Endothelial cell of umbilical vein (primary cell): ENCODE measurements at regions not wholly inside any gene's neighbourhood (a gene's known extent, or its start where the extent isn't known, plus 50 kb on each side); places are given as distances from the start of the nearest gene placed in this dataset.

Source experiments
- BruUV-seq: library from RNA; stranded (reverse); fragments of 400-500 nt; replicated peaks from 2 replicates; lab custom pipeline; 2021; lab: Mats Ljungman, UMichigan
- CTCF ChIA-PET: fragments of 300-600, 350-600 bp; sonication (Branson Sonifier 250); formaldehyde crosslinking; loops from one replicate; lab custom pipeline; 2021; ENCODE audit warnings: antibody characterized with exemption, inconsistent platforms; lab: Charles Lee
- POLR2A ChIA-PET: fragments of 300-600, 350-600 bp; sonication (Branson Sonifier 250); formaldehyde crosslinking; loops from one replicate; lab custom pipeline; 2021; ENCODE audit warnings: antibody characterized with exemption, inconsistent platforms; lab: Charles Lee
- DNase-seq: peaks from one replicate; pipeline ENCODE4 v3.0.0-alpha.2; 2011; ENCODE audit warnings: low read depth, low spot score
- FAIRE-seq: peaks from 2 replicates; lab custom pipeline; 2011; peaks lifted over from hg19 to GRCh38; lab: Jason Lieb, UNC
- H2AFZ ChIP-seq: 2 replicates; pipeline ENCODE4 v1.6.0; 2012; ENCODE audit warnings: low read depth, low read length, control low read depth, inconsistent platforms
- H3K27ac ChIP-seq: 2 replicates; pipeline ENCODE4 v1.5.1; 2011; ENCODE audit warnings: low read depth, mild to moderate bottlenecking, control low read depth, low read length, moderate library complexity; ENCODE audit not compliant: insufficient read depth
- H3K27me3 ChIP-seq, 2 experiments: 2 replicates each; pipeline versions ENCODE4 v1.6.0 to v1.6.1; 2011; ENCODE audit warnings: low read length in 2 of 2, mixed read lengths in 1 of 2; ENCODE audit not compliant: control insufficient read depth in 2 of 2, insufficient read depth in 2 of 2
- H3K36me3 ChIP-seq, 2 experiments: 2 replicates in 1 of 2; 3 replicates in 1 of 2; pipeline ENCODE4 v1.5.1; 2011; ENCODE audit warnings: low read length in 2 of 2, mild to moderate bottlenecking in 1 of 2, moderate library complexity in 1 of 2; ENCODE audit not compliant: control insufficient read depth in 2 of 2, insufficient read depth in 2 of 2; ENCODE audit errors: extremely low read depth in 1 of 2
- H3K4me1 ChIP-seq: 3 replicates; pipeline ENCODE4 v1.5.1; 2011; ENCODE audit warnings: mild to moderate bottlenecking, low read length; ENCODE audit not compliant: control insufficient read depth, insufficient read depth; ENCODE audit errors: extremely low read depth
- H3K4me2 ChIP-seq: 2 replicates; pipeline ENCODE4 v1.6.1; 2011; ENCODE audit warnings: low read length, control low read depth, mixed read lengths; ENCODE audit not compliant: insufficient read depth
- H3K4me3 ChIP-seq, 3 experiments: fragments of 200-600 bp in 1 of 3; sonication (generic), shearing (Covaris generic) in 1 of 3; replicated peaks in 1 of 3; 2 replicates each; pipeline ENCODE4 v1.5.1; 2011 to 2016; ENCODE audit warnings: control low read depth in 3 of 3, low read length in 3 of 3, mild to moderate bottlenecking in 2 of 3, inconsistent platforms in 1 of 3, low read depth in 1 of 3, moderate library complexity in 1 of 3; ENCODE audit not compliant: insufficient read depth in 1 of 3
- H3K79me2 ChIP-seq: 2 replicates; pipeline ENCODE4 v1.6.0; 2012; ENCODE audit warnings: low read length, inconsistent platforms; ENCODE audit not compliant: control insufficient read depth, insufficient read depth
- H3K9ac ChIP-seq: replicated peaks from 2 replicates; pipeline ENCODE3; 2011; ENCODE audit warnings: low read length, control low read depth; ENCODE audit not compliant: insufficient read depth; ENCODE audit errors: extremely low read depth
- H3K9me1 ChIP-seq: replicated peaks from 3 replicates; pipeline ENCODE4 v1.6.0; 2011; ENCODE audit warnings: mild to moderate bottlenecking, low read length; ENCODE audit not compliant: control insufficient read depth, insufficient read depth; ENCODE audit errors: extremely low read depth
- H3K9me3 ChIP-seq: replicated peaks from 2 replicates; pipeline ENCODE4 v1.5.1; 2012; ENCODE audit warnings: low read length, inconsistent platforms; ENCODE audit not compliant: control insufficient read depth, insufficient read depth
- H4K20me1 ChIP-seq: replicated peaks from 2 replicates; pipeline ENCODE3; 2011; ENCODE audit warnings: mild to moderate bottlenecking, low read length; ENCODE audit not compliant: control insufficient read depth, insufficient read depth; ENCODE audit errors: extremely low read depth
- CTCF ChIP-seq, 2 donors: IDR thresholded peaks; 1 replicate in 1 of 2; 2 replicates in 1 of 2; pipeline ENCODE4 v1.5.1; 2011; ENCODE audit warnings: low read length in 2 of 2, mild to moderate bottlenecking in 2 of 2, moderate library complexity in 2 of 2, control low read depth in 1 of 2, inconsistent platforms in 1 of 2, low read depth in 1 of 2; ENCODE audit not compliant: insufficient read depth in 1 of 2; ENCODE audit errors: extremely low read depth in 1 of 2
- EZH2 ChIP-seq: IDR thresholded peaks from 2 replicates; pipeline ENCODE4 v1.6.1; 2012; ENCODE audit warnings: borderline replicate concordance, low read depth, mild to moderate bottlenecking, moderate library complexity, low read length, inconsistent platforms; ENCODE audit not compliant: severe bottlenecking
- FOS ChIP-seq: IDR thresholded peaks from 2 replicates; pipeline ENCODE4 v1.6.1; 2011; ENCODE audit warnings: mild to moderate bottlenecking, low read length, moderate library complexity, borderline replicate concordance; ENCODE audit not compliant: insufficient read depth
- GATA2 ChIP-seq: IDR thresholded peaks from 2 replicates; pipeline ENCODE4 v1.7.0; 2011; ENCODE audit warnings: low read depth, mild to moderate bottlenecking, moderate library complexity, mixed read lengths, low read length; ENCODE audit not compliant: insufficient read length, insufficient read depth
- JUN ChIP-seq: IDR thresholded peaks from 2 replicates; pipeline ENCODE4 v1.6.1; 2011; ENCODE audit warnings: borderline replicate concordance, low read depth; ENCODE audit not compliant: insufficient read length, insufficient read depth
- MAX ChIP-seq: IDR thresholded peaks from 2 replicates; pipeline ENCODE4 v1.6.1; 2011; ENCODE audit not compliant: insufficient read depth, insufficient read length
- MYC ChIP-seq: IDR thresholded peaks from one replicate; pipeline ENCODE4 v1.6.1; 2011; ENCODE audit warnings: mild to moderate bottlenecking, low read depth, low read length
- POLR2A ChIP-seq: IDR thresholded peaks from 2 replicates; pipeline ENCODE4 v1.6.1; 2012; ENCODE audit warnings: low read depth, mild to moderate bottlenecking, control low read depth, low read length
- POLR2AphosphoS5 ChIP-seq: IDR thresholded peaks from 2 replicates; pipeline ENCODE4 v1.6.1; 2012; ENCODE audit warnings: low read depth, mild to moderate bottlenecking, control low read depth, low read length, moderate library complexity; ENCODE audit not compliant: insufficient read depth
- dilution Hi-C: fragments of 300-500 bp; cut with MboI; formaldehyde crosslinking; loops from one replicate; pipeline ENCODE4 v1.15.0; 2019; ENCODE audit warnings: low sequenced_read_pairs; ENCODE audit not compliant: extremely low pct_ligation_motif_present
- intact Hi-C: fragments of 100-400 bp; cut with micrococcal nuclease; formaldehyde crosslinking; loops from one replicate; pipeline ENCODE4 v1.10.0; 2022

- CTCF ChIA-PET: no interaction called here
- H3K9ac ChIP-seq: no peak overlapping the region
- dilution Hi-C loops (no loop called here), intact Hi-C loops (no loop called here)
- H4K20me1 ChIP-seq: no peaks in the 10 kb centered on the region
- FAIRE-seq (no peak), DNase-seq (no peak)
- H2AFZ ChIP-seq: no peak overlapping the region
- H3K4me2 ChIP-seq: no peak overlapping the region
- no peaks in the 10 kb centered on the region for H3K27me3 ChIP-seq
- H3K9me1 ChIP-seq: no peaks in the 10 kb centered on the region
- no peaks in the 10 kb centered on the region for H3K36me3 ChIP-seq
- no peak overlapping the region for H3K27ac ChIP-seq
- no peak for TF ChIP-seq MAX
- TF ChIP-seq CTCF (IDR thresholded peaks at IDR 0.05; ENCODE audit: extremely low read depth in 1 of 2, insufficient read depth in 1 of 2, low read depth in 1 of 2, low read length in 2 of 2): no peak
- no peak for TF ChIP-seq POLR2A
- TF ChIP-seq FOS: no peak
- TF ChIP-seq EZH2: no peak
- no peak for TF ChIP-seq POLR2AphosphoS5
- no peak for TF ChIP-seq MYC
- TF ChIP-seq GATA2: no peak
- no peak for TF ChIP-seq JUN
- no peaks in the 10 kb centered on the region for H3K79me2 ChIP-seq
- no peaks in the 10 kb centered on the region for H3K4me1 ChIP-seq
- no TSS peak for BruUV-seq
- H3K9me3 ChIP-seq: peaks cover 2% of the 10 kb centered on the region
- no peak overlapping the region for H3K4me3 ChIP-seq
- POLR2A ChIA-PET: no interaction called here
Measured at GRCh38 chr20:55174635-55175034, 699.2 kb downstream of the DOK5 start.
